ENCODE measurements at regions not wholly inside any gene's neighbourhood (a gene's known extent, or its start where the extent isn't known, plus 50 kb on each side); places are given as distances from the start of the nearest gene placed in this dataset.

- TF ChIP-seq POLR2A (IDR thresholded peaks at IDR 0.05) = no peak
- no peak for TF ChIP-seq CTCF (IDR thresholded peaks at IDR 0.05)
Observed at GRCh38 chr20:39310363-39310995, 348.3 kb downstream of the DHX35 start.
